Osteocyte (in vitro differentiated cells): ENCODE measurements at regions not wholly inside any gene's neighbourhood (a gene's known extent, or its start where the extent isn't known, plus 50 kb on each side); places are given as distances from the start of the nearest gene placed in this dataset.
"Not testable (repeated sequence)": the region's sequence is repeated elsewhere in the genome, so short reads cannot be mapped to it uniquely, and the experiment has no call there.

Source experiments
- DNase-seq: peaks from one replicate; pipeline ENCODE4 v3.0.0; 2021; ENCODE audit warnings: mixed read lengths; ENCODE audit not compliant: unreplicated experiment; ENCODE audit errors: extremely low spot score
- H3K27ac Mint-ChIP-seq: one replicate; pipeline ENCODE4 v1.8.0; 2021; ENCODE audit warnings: mild to moderate bottlenecking, mixed read lengths; ENCODE audit not compliant: unreplicated experiment
- H3K27me3 Mint-ChIP-seq: one replicate; pipeline ENCODE4 v1.8.0; 2021; ENCODE audit warnings: mixed read lengths; ENCODE audit not compliant: unreplicated experiment
- H3K36me3 Mint-ChIP-seq: one replicate; pipeline ENCODE4 v1.8.0; 2021; ENCODE audit warnings: mixed read lengths; ENCODE audit not compliant: unreplicated experiment
- H3K4me1 Mint-ChIP-seq: one replicate; pipeline ENCODE4 v1.8.0; 2021; ENCODE audit warnings: mixed read lengths; ENCODE audit not compliant: unreplicated experiment
- H3K4me3 Mint-ChIP-seq: one replicate; pipeline ENCODE4 v1.8.0; 2021; ENCODE audit warnings: mild to moderate bottlenecking, moderate library complexity, mixed read lengths; ENCODE audit not compliant: unreplicated experiment
- H3K9me3 Mint-ChIP-seq: one replicate; pipeline ENCODE4 v1.8.0; 2021; ENCODE audit warnings: mixed read lengths; ENCODE audit not compliant: unreplicated experiment
- TF ChIP-seq, protein P1 (sequence below): fragments of 200-600 bp; sonication (generic); IDR thresholded peaks from 2 replicates; pipeline ENCODE4 v1.5.0; 2021; ENCODE audit warnings: antibody characterized with exemption, mild to moderate bottlenecking, moderate library complexity

DNA sequence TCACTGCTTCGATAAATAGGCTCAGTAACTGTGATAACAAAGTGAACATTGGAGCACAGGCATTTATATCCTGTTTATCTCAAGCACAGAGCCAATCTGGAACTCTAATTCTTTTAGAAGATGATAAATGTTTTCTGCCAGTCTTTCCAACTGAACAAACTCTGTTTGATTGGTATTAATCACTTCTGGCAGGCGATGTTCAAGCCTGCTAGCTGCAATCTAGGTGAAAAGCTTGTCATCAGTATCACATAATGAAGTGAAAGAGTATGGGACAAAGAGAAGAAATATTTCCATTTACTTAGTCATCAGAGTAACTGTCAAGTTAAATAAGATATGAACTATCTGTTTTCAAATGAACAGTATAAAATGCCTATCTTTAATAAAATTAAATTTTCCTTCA, 577.3 kb downstream of the VGLL3 start:
- no peak overlapping the region for H3K4me3 Mint-ChIP-seq
- TF ChIP-seq, protein P1, sequence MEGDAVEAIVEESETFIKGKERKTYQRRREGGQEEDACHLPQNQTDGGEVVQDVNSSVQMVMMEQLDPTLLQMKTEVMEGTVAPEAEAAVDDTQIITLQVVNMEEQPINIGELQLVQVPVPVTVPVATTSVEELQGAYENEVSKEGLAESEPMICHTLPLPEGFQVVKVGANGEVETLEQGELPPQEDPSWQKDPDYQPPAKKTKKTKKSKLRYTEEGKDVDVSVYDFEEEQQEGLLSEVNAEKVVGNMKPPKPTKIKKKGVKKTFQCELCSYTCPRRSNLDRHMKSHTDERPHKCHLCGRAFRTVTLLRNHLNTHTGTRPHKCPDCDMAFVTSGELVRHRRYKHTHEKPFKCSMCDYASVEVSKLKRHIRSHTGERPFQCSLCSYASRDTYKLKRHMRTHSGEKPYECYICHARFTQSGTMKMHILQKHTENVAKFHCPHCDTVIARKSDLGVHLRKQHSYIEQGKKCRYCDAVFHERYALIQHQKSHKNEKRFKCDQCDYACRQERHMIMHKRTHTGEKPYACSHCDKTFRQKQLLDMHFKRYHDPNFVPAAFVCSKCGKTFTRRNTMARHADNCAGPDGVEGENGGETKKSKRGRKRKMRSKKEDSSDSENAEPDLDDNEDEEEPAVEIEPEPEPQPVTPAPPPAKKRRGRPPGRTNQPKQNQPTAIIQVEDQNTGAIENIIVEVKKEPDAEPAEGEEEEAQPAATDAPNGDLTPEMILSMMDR: no peak
- no peaks in the 10 kb centered on the region for H3K4me1 Mint-ChIP-seq
- H3K27ac Mint-ChIP-seq: no peak overlapping the region
- H3K9me3 Mint-ChIP-seq: no peaks in the 10 kb centered on the region
- no peak for DNase-seq
- H3K27me3 Mint-ChIP-seq: no peaks in the 10 kb centered on the region
- no peaks in the 10 kb centered on the region for H3K36me3 Mint-ChIP-seq

DNA sequence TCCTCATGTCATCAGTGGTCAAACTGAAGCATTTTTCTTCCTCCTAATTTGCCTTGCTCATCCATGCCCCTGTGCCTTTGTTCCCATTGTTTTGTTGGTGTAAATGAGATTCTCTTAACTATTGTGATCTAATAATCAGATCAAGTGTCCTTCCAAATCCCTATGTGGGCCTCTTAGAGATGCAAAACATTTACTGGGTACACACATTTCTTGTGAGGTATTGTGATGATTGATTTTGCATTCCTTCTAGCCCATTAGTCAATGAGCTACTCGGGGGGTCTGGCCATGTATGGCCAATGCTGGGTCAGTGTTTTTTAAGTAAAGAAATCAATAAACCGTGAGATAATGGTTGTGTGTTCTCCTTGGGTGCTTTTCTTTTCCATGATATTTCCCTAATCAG, 580.4 kb downstream of the VGLL3 start:
- TF ChIP-seq, protein P1: no peak
- Mint-ChIP-seq H3K4me3 (no peak overlapping the region), H3K9me3 (no peaks in the 10 kb centered on the region), H3K27ac (no peak overlapping the region), H3K36me3 (no peaks in the 10 kb centered on the region), H3K4me1 (no peaks in the 10 kb centered on the region), H3K27me3 (no peaks in the 10 kb centered on the region)
- no peak for DNase-seq

DNA sequence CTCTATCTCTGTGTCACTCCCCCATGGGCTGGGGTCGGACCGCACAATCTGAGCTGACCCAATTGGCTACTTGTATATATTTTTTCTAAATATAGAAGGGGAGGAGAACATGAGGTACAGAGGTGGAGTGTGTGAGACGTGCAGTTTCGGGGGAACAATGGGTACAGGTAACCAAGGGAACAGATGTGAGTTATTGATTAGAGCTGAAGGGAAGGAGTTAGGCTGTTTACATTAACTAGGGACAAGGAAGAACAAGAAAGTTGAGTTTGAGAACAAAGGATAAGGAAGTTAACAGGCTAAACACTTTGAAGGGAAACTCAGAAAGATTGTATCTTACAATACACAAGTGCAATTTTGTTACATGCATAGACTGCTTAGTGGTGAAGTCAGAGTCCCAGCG, 601.2 kb downstream of the VGLL3 start:
- H3K27me3 Mint-ChIP-seq, DNase-seq, H3K36me3 Mint-ChIP-seq, H3K27ac Mint-ChIP-seq, H3K4me3 Mint-ChIP-seq, H3K4me1 Mint-ChIP-seq, H3K9me3 Mint-ChIP-seq: not testable (repeated sequence)

DNA sequence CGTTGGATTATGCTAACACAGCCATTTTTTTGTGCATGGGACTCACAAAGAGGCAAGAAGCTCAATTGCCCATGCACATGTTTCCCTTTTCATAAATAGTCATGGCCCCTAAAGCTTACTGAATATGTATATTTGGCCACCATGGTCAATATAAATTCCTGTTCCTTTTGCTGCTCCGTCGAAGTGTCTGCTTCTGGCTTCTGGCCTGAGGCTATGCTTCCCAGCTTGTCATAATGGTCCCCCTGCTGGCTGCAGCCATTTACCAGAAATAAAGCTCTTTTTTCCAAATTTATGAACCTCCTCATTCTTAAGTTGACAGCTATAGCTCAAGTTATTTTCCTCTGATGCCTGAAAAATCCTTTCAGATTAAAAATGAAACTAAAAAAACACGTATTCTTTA, 602.1 kb downstream of the VGLL3 start:
- DNase-seq: no peak
- no peaks in the 10 kb centered on the region for H3K9me3 Mint-ChIP-seq
- H3K27ac Mint-ChIP-seq: no peak overlapping the region
- H3K4me3 Mint-ChIP-seq: no peak overlapping the region
- H3K36me3 Mint-ChIP-seq: no peaks in the 10 kb centered on the region
- H3K27me3 Mint-ChIP-seq: peaks cover 3% of the 10 kb centered on the region
- H3K4me1 Mint-ChIP-seq: no peaks in the 10 kb centered on the region
- TF ChIP-seq, protein P1: no peak

DNA sequence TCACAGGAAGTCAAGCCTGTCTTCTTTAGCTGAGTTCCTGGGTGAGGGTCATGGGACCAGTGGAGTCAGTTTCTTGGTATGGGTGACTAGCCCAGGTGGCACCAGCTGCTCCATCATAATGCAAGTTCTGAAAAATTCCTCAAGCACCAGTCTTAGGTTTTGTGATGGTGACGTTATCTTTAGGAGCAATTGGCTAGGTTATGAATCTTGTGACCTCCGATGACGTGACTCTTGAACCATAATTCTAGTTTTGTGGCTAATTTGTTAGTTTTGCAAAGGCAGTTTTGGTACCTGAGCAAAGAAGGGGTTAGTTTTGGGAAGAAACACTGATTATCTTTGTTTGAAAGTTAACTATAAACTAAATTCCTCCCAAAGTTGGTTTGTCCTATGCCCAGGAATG, 608.4 kb downstream of the VGLL3 start:
- peaks cover 5% of the 10 kb centered on the region for H3K27me3 Mint-ChIP-seq
- no peak for DNase-seq
- no peaks in the 10 kb centered on the region for H3K36me3 Mint-ChIP-seq
- no peaks in the 10 kb centered on the region for H3K4me1 Mint-ChIP-seq
- H3K4me3 Mint-ChIP-seq: no peak overlapping the region
- no peak overlapping the region for H3K27ac Mint-ChIP-seq
- TF ChIP-seq, protein P1: no peak
- no peaks in the 10 kb centered on the region for H3K9me3 Mint-ChIP-seq

DNA sequence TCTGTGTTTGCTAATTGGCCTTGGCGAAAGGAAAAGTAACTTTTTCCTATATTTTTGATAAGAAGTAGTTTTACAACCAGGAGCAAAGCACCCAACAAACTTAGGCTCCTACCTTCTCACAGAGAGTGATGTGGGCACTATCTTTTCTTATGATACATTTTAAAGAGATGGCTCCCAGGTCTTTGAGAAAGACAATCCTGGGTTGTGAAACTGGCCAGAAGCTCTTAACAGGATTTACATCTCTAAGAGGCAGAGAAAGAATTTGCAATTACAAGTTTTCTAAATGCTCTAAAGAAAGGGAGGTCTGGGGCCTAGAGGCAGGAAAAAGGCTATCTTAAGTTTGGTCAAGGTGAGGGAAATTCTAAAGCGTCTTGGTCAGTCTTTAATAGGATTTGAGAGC, 609.7 kb downstream of the VGLL3 start:
- H3K27ac Mint-ChIP-seq: no peak overlapping the region
- H3K36me3 Mint-ChIP-seq: no peaks in the 10 kb centered on the region
- TF ChIP-seq, protein P1: no peak
- H3K4me3 Mint-ChIP-seq: no peak overlapping the region
- H3K9me3 Mint-ChIP-seq: no peaks in the 10 kb centered on the region
- peaks cover 4% of the 10 kb centered on the region for H3K27me3 Mint-ChIP-seq
- H3K4me1 Mint-ChIP-seq: no peaks in the 10 kb centered on the region
- no peak for DNase-seq
